ENCODE measurements at regions not wholly inside any gene's neighbourhood (a gene's known extent, or its start where the extent isn't known, plus 50 kb on each side); places are given as distances from the start of the nearest gene placed in this dataset.

DNA sequence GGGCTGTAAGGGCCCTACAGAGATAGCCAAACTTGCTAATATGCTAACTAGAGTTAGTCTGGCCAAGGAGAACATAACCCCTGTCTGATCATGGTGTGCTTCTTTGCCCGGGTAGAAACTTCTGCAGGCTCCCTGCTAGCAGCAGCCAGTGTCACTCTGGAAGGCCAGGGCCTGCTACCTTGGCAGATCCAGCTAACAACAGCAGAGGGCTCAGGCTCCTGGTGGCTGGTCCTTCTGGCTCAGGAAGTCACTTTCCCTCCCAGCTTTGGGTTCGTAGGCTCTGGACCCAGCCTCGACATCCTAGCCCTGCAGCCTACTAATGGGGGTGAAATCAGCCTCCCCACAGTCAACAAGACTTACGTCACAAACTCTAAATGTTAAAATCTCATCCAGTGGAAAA is 373.7 kb upstream of the RGMA start:
- CTCF ChIA-PET = no interaction called here
- H3K27me3 Mint-ChIP-seq = peaks cover 5% of the 10 kb centered on the region
- DNase-seq = no peak
- no peaks in the 10 kb centered on the region for H3K4me1 Mint-ChIP-seq
- H3K27ac Mint-ChIP-seq = no peak overlapping the region
- H3K9me3 Mint-ChIP-seq = no peaks in the 10 kb centered on the region
- no peaks in the 10 kb centered on the region for H3K36me3 Mint-ChIP-seq
- no peak overlapping the region for H3K4me3 Mint-ChIP-seq

DNA sequence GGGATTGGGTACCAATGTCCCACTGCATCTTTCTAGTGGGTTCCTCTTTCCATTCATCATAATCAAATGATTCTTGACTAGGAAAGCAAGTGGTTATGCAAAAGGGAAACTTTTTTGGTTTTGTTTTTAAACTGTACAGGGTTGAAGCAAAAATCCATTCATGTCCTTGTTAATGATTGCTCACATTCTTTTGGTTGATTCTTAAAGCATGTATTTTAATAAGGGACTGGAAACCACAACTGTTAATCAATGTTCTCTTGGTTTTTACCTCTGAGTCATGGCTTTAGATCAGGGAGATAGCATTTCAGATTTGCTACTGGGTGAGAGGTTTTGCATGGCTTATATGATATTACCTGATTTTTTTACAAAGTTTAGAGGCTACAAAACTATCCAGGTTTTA is 371.7 kb upstream of the RGMA start:
- Mint-ChIP-seq H3K4me3 (no peak overlapping the region), H3K4me1 (no peaks in the 10 kb centered on the region)
- CTCF ChIA-PET = no interaction called here

GRCh38 chr15:93459396-93459795 is 370.4 kb upstream of the RGMA start:
- no peaks in the 10 kb centered on the region for H3K4me1 Mint-ChIP-seq
- H3K27ac Mint-ChIP-seq = no peak overlapping the region
- no peak overlapping the region for H3K4me3 Mint-ChIP-seq
- no peaks in the 10 kb centered on the region for H3K36me3 Mint-ChIP-seq
- peaks cover 4% of the 10 kb centered on the region for H3K27me3 Mint-ChIP-seq
- CTCF ChIA-PET = no interaction called here
- DNase-seq = no peak
- no peaks in the 10 kb centered on the region for H3K9me3 Mint-ChIP-seq

More for the DNA sequence above, 371.7 kb upstream of the RGMA start:
- Mint-ChIP-seq H3K36me3 (no peaks in the 10 kb centered on the region), H3K27me3 (peaks cover 4% of the 10 kb centered on the region), H3K27ac (no peak overlapping the region), H3K9me3 (no peaks in the 10 kb centered on the region)
- DNase-seq = no peak

- Mint-ChIP-seq H3K27me3 (peaks cover 4% of the 10 kb centered on the region), H3K4me3 (no peak overlapping the region), H3K27ac (no peak overlapping the region), H3K9me3 (no peaks in the 10 kb centered on the region), H3K4me1 (no peaks in the 10 kb centered on the region), H3K36me3 (no peaks in the 10 kb centered on the region)
- CTCF ChIA-PET = no interaction called here
- no peak for DNase-seq
Measured at GRCh38 chr15:93458597-93458996, 369.6 kb upstream of the RGMA start.

- Mint-ChIP-seq H3K9me3 (no peaks in the 10 kb centered on the region), H3K27ac (no peak overlapping the region), H3K4me1 (no peaks in the 10 kb centered on the region), H3K27me3 (peaks cover 4% of the 10 kb centered on the region), H3K4me3 (no peak overlapping the region), H3K36me3 (no peaks in the 10 kb centered on the region)
- DNase-seq = no peak
- CTCF ChIA-PET = no interaction called here
Measured at GRCh38 chr15:93454788-93455187, 365.8 kb upstream of the RGMA start.

GRCh38 chr15:93452537-93453211 is 363.7 kb upstream of the RGMA start:
- Mint-ChIP-seq H3K9me3 (no peaks in the 10 kb centered on the region), H3K27me3 (peaks cover 4% of the 10 kb centered on the region), H3K36me3 (no peaks in the 10 kb centered on the region), H3K27ac (no peak overlapping the region), H3K4me1 (no peaks in the 10 kb centered on the region), H3K4me3 (no peak overlapping the region)
- no peak for DNase-seq
- CTCF ChIA-PET = no interaction called here

DNA sequence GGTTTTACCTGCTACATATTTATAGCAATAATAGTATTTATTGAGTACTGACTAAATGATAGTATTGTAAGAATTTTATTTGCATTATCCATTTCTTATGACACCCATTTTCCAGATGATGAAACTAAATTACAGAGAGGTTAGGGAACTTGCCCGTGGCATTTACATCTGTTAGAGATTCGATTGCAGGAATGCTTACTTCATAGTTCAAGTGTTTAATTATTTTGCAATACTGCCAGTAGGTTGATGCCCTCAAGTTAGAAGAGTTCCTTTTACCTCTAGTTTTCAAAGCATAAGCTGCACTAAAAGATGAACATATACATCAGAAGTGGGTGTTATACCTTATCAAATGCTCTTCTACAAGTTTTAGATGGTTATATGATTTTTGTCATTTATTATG is 362.8 kb upstream of the RGMA start:
- Mint-ChIP-seq H3K27ac (no peak overlapping the region), H3K4me3 (no peak overlapping the region), H3K9me3 (no peaks in the 10 kb centered on the region), H3K27me3 (peaks cover 4% of the 10 kb centered on the region), H3K36me3 (no peaks in the 10 kb centered on the region), H3K4me1 (no peaks in the 10 kb centered on the region)
- no peak for DNase-seq
- CTCF ChIA-PET = interaction anchor here (0.7 kb wide), 1 partner anchor 23 kb away, joined by 3 read pairs; no protein-coding TSS in a partner anchor

DNA sequence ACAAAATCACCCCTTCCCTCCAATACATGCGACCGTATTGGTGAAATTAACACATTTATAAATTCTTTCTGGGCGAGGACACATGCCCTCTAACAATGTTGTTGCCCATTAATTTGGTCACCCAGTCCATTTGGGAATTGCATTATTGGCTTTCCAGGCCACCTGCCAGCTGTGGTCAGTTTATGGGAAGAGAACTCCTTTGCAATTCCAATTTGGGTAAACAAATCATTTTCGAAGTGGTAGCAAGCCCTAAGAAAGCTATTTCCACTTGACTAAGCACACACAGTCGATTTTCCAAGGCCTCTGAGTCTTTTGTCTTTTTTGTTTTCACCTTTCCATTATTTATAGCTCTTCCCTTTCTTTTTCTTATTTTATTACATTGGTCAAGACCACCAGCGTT is 362.3 kb upstream of the RGMA start:
- H3K27ac Mint-ChIP-seq = no peak overlapping the region

DNA sequence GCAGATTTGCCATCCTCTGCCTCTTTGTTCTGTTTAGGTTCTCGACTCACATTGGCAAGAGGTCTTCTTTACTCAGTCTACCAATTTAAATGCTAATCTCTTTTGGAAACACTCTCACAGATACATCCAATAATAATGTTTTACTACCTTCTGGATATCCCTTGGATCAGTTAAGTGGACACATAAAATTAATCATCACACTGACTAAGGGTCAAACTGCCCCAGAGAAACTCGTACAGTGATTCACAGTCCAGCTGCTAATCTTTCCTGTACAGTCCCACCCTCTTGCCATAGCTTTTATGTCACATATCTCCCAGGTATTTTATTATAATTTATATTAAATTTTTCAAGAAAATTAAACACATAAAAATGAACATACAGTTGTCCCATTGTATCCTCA is 360.8 kb upstream of the RGMA start:
- CTCF ChIA-PET = no interaction called here
- no peak overlapping the region for H3K4me3 Mint-ChIP-seq
- H3K4me1 Mint-ChIP-seq = no peaks in the 10 kb centered on the region
- H3K27me3 Mint-ChIP-seq = no peaks in the 10 kb centered on the region
- no peak for DNase-seq
- H3K27ac Mint-ChIP-seq = no peak overlapping the region
- H3K9me3 Mint-ChIP-seq = no peaks in the 10 kb centered on the region
- H3K36me3 Mint-ChIP-seq = no peaks in the 10 kb centered on the region

More for the DNA sequence above, 362.3 kb upstream of the RGMA start:
- Mint-ChIP-seq H3K27me3 (peaks cover under 1% of the 10 kb centered on the region), H3K4me1 (no peaks in the 10 kb centered on the region), H3K9me3 (no peaks in the 10 kb centered on the region), H3K36me3 (no peaks in the 10 kb centered on the region), H3K4me3 (no peak overlapping the region)
- CTCF ChIA-PET = interaction anchor here (0.7 kb wide), 1 partner anchor 22 kb away, joined by 3 read pairs; no protein-coding TSS in a partner anchor
- DNase-seq = no peak

DNA sequence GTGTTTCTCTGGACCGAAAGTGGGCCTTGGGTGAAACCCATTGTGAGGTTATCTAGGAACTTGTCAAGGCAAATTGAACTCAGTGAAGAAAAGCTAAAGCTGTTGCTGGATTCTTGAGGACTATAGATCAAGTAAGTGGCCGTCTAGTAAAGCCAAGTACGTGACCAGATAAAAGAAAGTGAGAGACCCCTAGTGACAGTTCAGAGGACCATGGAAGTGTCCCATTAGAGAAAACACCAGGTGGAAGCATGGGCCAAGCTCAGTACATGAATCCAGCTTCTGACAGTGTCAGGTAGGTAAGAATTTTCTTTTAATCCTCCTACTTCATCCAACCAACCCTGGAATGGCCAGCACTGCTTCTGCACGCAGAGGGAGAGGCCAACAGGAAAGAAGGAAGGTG is 349.3 kb upstream of the RGMA start:
- H3K27ac Mint-ChIP-seq = no peak overlapping the region

GRCh38 chr15:93432474-93432873 is 343.5 kb upstream of the RGMA start:
- peaks cover 3% of the 10 kb centered on the region for H3K9me3 Mint-ChIP-seq
- no peaks in the 10 kb centered on the region for H3K4me1 Mint-ChIP-seq
- CTCF ChIA-PET = no interaction called here
- no peak overlapping the region for H3K27ac Mint-ChIP-seq
- H3K36me3 Mint-ChIP-seq = no peaks in the 10 kb centered on the region
- DNase-seq = no peak
- H3K27me3 Mint-ChIP-seq = no peaks in the 10 kb centered on the region
- H3K4me3 Mint-ChIP-seq = no peak overlapping the region

More for the DNA sequence above, 349.3 kb upstream of the RGMA start:
- DNase-seq = no peak
- CTCF ChIA-PET = no interaction called here
- Mint-ChIP-seq H3K27me3 (peaks cover 4% of the 10 kb centered on the region), H3K4me3 (no peak overlapping the region), H3K4me1 (no peaks in the 10 kb centered on the region), H3K36me3 (no peaks in the 10 kb centered on the region), H3K9me3 (peaks cover 1% of the 10 kb centered on the region)

- CTCF ChIA-PET = interaction anchor here (0.9 kb wide), 1 partner anchor 23 kb away, joined by 3 read pairs; no protein-coding TSS in a partner anchor
- Mint-ChIP-seq H3K27me3 (no peaks in the 10 kb centered on the region), H3K27ac (no peak overlapping the region), H3K4me1 (no peaks in the 10 kb centered on the region), H3K9me3 (peaks cover 3% of the 10 kb centered on the region), H3K4me3 (no peak overlapping the region), H3K36me3 (no peaks in the 10 kb centered on the region)
- DNase-seq = no peak
Measured at GRCh38 chr15:93428807-93429351, 339.9 kb upstream of the RGMA start.

- no peaks in the 10 kb centered on the region for H3K27me3 Mint-ChIP-seq
- no peak overlapping the region for H3K27ac Mint-ChIP-seq
- CTCF ChIA-PET = no interaction called here
- H3K36me3 Mint-ChIP-seq = no peaks in the 10 kb centered on the region
- peaks cover under 1% of the 10 kb centered on the region for H3K9me3 Mint-ChIP-seq
- DNase-seq = no peak
- H3K4me1 Mint-ChIP-seq = no peaks in the 10 kb centered on the region
- no peak overlapping the region for H3K4me3 Mint-ChIP-seq
Measured at GRCh38 chr15:93428150-93428549, 339.1 kb upstream of the RGMA start.

DNA sequence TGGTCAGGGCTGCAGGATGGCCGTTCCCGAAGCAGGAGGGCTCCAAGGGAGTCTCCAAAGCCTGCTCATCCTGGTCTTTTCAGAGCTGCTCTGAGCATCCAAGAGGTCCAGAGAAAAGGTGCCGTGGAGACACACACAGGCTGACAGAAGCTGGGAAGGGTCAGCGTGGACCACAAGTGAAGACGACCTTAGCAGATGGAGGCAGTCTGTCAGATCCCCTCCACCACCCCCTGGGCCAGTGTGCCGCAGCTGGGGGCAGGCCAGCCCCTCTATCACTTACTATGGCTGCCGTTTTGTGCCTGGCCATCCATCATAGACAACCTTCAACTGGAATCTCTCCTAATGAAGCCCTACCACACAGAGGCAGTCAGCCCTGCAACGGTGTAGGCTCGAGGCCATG is 335.1 kb upstream of the RGMA start:
- Mint-ChIP-seq H3K4me3 (no peak overlapping the region), H3K4me1 (no peaks in the 10 kb centered on the region), H3K27ac (no peak overlapping the region), H3K9me3 (no peaks in the 10 kb centered on the region), H3K36me3 (no peaks in the 10 kb centered on the region), H3K27me3 (no peaks in the 10 kb centered on the region)
- CTCF ChIA-PET = no interaction called here
- no peak for DNase-seq

- CTCF ChIA-PET = no interaction called here
- Mint-ChIP-seq H3K4me3 (no peak overlapping the region), H3K27ac (no peak overlapping the region), H3K9me3 (no peaks in the 10 kb centered on the region), H3K27me3 (no peaks in the 10 kb centered on the region), H3K4me1 (no peaks in the 10 kb centered on the region), H3K36me3 (no peaks in the 10 kb centered on the region)
- DNase-seq = no peak
Measured at GRCh38 chr15:93422476-93422875, 333.5 kb upstream of the RGMA start.
